Activated T-helper 1 cell treated with anti-CD3 and anti-CD28 coated beads, Interleukin-2, amount 50 U/mL, for 16 hours (primary cell): ENCODE measurements at regions not wholly inside any gene's neighbourhood (a gene's known extent, or its start where the extent isn't known, plus 50 kb on each side); places are given as distances from the start of the nearest gene placed in this dataset.

ENCODE experiments used
- DNase-seq, 2 donors: peaks; one replicate each; pipeline ENCODE4 v3.0.0-alpha.2; 2020; ENCODE audit warnings: low read depth in 1 of 2, low spot score in 1 of 2

GRCh38 chr3:28940994-28941393, 339.9 kb upstream of the RBMS3 start:
- no peak for DNase-seq

GRCh38 chr3:28947061-28947460, 333.8 kb upstream of the RBMS3 start:
- no peak for DNase-seq

- no peak for DNase-seq
Measured at GRCh38 chr3:28947751-28948150, 333.1 kb upstream of the RBMS3 start.

GRCh38 chr3:28948685-28949084, 332.2 kb upstream of the RBMS3 start:
- no peak for DNase-seq

- no peak for DNase-seq
Measured at GRCh38 chr3:28949580-28949979, 331.3 kb upstream of the RBMS3 start.

- no peak for DNase-seq
Measured at GRCh38 chr3:28950614-28951013, 330.3 kb upstream of the RBMS3 start.

GRCh38 chr3:28951772-28952556, 328.9 kb upstream of the RBMS3 start:
- no peak for DNase-seq

- no peak for DNase-seq
Measured at GRCh38 chr3:28958656-28959055, 322.2 kb upstream of the RBMS3 start.

GRCh38 chr3:28971156-28971555, 309.7 kb upstream of the RBMS3 start:
- DNase-seq: no peak

- no peak for DNase-seq
Measured at GRCh38 chr3:28972921-28973320, 307.9 kb upstream of the RBMS3 start.

- no peak for DNase-seq
Measured at GRCh38 chr3:28973609-28974008, 307.3 kb upstream of the RBMS3 start.

GRCh38 chr3:28978092-28978491, 302.8 kb upstream of the RBMS3 start:
- no peak for DNase-seq

- no peak for DNase-seq
Measured at GRCh38 chr3:28980131-28980530, 300.7 kb upstream of the RBMS3 start.

GRCh38 chr3:28980631-28981030, 300.2 kb upstream of the RBMS3 start:
- DNase-seq: no peak

- no peak for DNase-seq
Measured at GRCh38 chr3:28982906-28983305, 298.0 kb upstream of the RBMS3 start.

- DNase-seq: no peak
Measured at GRCh38 chr3:28986922-28987321, 293.9 kb upstream of the RBMS3 start.

GRCh38 chr3:28989646-28990089, 291.2 kb upstream of the RBMS3 start:
- no peak for DNase-seq

GRCh38 chr3:28994161-28994905, 286.5 kb upstream of the RBMS3 start:
- no peak for DNase-seq

GRCh38 chr3:29004885-29005599, 275.8 kb upstream of the RBMS3 start:
- no peak for DNase-seq

- DNase-seq: no peak
Measured at GRCh38 chr3:29005862-29006261, 275.0 kb upstream of the RBMS3 start.

- no peak for DNase-seq
Measured at GRCh38 chr3:29011441-29011840, 269.4 kb upstream of the RBMS3 start.

GRCh38 chr3:29011966-29012365, 268.9 kb upstream of the RBMS3 start:
- no peak for DNase-seq
